ENCODE measurements at regions not wholly inside any gene's neighbourhood (a gene's known extent, or its start where the extent isn't known, plus 50 kb on each side); places are given as distances from the start of the nearest gene placed in this dataset.

DNA sequence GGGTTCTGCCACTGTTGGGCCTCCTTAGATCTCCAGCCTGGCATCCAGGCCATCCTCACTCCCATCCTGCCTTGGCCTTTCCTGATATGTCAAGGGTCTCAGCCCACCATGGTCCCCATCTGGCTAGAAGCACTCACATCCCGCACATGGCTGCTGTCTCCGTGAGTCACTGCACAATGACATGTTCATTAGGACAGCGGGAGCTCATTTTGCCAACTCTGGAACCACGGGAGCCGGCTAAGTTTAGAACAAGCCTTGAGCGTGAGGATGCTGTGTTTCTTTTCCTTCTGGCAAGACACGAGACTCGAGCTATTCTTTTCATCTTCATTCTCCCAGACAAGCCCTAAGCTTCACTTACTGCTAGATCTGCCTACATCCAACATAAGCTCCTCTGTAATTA lies 65.7 kb upstream of the KSR1 start:
- TF ChIP-seq NFRKB (IDR thresholded peaks at IDR 0.05) (no peak), ELF4 (IDR thresholded peaks at IDR 0.05) (no peak), FOXM1 (IDR thresholded peaks at IDR 0.05; ENCODE audit: borderline replicate concordance) (no peak), SUZ12 (IDR thresholded peaks at IDR 0.05) (no peak)
